C4-2B (cell line): ENCODE measurements at regions not wholly inside any gene's neighbourhood (a gene's known extent, or its start where the extent isn't known, plus 50 kb on each side); places are given as distances from the start of the nearest gene placed in this dataset.
"Not testable (repeated sequence)": the region's sequence is repeated elsewhere in the genome, so short reads cannot be mapped to it uniquely, and the experiment has no call there.

ENCODE experiments used
- H3K27ac ChIP-seq: fragments of 450-650 bp; 2 replicates; pipeline ENCODE4 v1.5.1; 2017
- ZFX ChIP-seq: fragments of 450-650 bp; IDR thresholded peaks from 2 replicates; pipeline ENCODE4 v1.6.1; 2017
- TF ChIP-seq, protein P1 (sequence below): fragments of 450-650 bp; conservative IDR thresholded peaks from 2 replicates; pipeline ENCODE4 v1.5.1; 2017; ENCODE audit warnings: mild to moderate bottlenecking

DNA sequence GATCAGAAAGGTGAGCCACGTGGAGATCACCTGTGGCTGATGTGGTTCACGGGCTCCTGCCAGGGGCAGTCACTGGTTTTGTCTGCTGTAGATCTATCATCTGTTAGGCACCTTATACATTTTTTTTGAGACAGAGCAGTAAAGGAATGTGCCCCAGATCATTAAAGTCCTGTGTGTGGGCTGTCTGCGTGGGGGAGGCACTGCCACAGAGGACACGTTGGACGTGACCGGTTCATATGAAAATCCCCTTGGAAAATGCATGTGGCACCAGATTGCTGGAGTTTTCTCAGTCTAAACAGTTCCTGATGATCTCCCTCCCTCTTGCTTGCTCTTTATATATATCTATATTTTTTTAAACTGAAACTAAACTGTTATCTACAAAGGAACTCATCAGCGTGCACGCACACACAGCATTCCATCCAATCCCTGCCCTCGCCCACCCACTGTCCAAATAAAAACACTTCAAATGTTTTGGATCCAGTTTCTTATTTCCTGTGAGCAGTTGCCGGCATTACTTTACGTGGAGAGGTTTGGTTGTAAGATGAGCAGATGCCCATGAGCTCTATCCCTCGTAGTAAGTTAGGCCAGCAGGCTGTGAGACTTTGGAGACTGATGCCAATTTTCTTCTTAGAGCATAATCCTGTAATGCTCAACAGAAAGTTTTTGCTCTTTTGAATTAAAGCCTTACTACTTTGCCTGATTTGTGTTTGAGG is 161.6 kb upstream of the EXOC2 start:
- TF ChIP-seq ZFX: no peak
- TF ChIP-seq, protein P1, sequence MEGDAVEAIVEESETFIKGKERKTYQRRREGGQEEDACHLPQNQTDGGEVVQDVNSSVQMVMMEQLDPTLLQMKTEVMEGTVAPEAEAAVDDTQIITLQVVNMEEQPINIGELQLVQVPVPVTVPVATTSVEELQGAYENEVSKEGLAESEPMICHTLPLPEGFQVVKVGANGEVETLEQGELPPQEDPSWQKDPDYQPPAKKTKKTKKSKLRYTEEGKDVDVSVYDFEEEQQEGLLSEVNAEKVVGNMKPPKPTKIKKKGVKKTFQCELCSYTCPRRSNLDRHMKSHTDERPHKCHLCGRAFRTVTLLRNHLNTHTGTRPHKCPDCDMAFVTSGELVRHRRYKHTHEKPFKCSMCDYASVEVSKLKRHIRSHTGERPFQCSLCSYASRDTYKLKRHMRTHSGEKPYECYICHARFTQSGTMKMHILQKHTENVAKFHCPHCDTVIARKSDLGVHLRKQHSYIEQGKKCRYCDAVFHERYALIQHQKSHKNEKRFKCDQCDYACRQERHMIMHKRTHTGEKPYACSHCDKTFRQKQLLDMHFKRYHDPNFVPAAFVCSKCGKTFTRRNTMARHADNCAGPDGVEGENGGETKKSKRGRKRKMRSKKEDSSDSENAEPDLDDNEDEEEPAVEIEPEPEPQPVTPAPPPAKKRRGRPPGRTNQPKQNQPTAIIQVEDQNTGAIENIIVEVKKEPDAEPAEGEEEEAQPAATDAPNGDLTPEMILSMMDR: no peak
- no peak overlapping the region for H3K27ac ChIP-seq

DNA sequence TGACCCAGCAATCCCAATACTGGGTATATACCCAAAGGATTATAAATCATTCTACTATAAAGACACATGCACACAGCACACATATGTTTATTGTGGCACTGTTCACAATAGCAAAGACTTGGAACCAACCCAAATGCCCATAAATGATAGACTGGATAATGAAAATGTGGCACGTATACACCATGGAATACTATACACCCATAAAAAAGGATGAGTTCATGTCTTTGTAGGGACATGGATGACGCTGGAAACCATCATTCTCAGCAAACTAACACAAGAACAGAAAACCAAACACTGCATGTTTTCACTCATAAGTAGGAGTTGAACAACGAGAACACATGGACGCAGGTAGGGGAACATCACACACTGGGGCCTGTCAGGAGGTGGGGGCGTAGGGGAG is 159.3 kb upstream of the EXOC2 start:
- H3K27ac ChIP-seq: not testable (repeated sequence)

DNA sequence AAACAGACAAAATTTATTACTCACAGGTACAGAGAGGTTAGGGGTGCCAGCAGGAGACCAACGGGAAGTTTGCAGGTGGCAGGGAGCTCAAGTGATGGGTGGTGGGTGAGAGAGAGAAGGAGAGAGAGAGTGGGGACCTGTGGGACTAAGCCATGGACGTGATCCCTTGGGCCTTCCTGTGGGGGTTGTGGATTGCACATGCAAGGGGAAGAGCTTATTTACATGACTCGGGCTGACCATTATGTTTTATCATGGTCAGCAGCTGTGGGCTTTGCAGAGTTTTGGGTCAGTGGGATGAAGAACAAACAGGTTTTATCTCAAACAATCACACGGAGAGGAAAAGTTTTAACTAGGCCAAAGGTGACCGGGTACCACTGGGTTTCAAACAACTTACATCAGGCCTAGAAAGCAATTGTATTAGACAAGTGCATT is 156.2 kb upstream of the EXOC2 start:
- TF ChIP-seq ZFX: no peak
- TF ChIP-seq, protein P1: no peak
- no peak overlapping the region for H3K27ac ChIP-seq

DNA sequence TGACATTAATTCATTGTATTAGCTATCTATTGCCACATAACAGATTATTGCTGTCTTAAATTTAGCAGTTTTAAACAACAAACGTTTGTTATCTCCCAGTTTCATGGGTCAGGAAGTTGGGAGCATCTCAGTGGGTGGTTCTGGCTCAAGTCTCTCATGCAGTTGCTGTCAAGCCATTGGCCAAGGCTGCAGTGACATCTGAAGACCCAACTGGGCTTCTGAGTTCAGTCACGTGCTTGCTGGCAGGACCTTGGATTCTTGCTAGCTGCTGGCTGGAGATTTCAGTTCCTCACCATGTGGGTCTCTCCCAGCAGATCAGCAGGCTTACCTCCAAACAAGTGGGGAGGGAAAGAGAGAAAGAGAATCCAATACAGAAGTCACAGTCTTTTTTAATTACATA is 152.6 kb upstream of the EXOC2 start:
- no peak overlapping the region for H3K27ac ChIP-seq
- TF ChIP-seq, protein P1: no peak
- no peak for TF ChIP-seq ZFX

DNA sequence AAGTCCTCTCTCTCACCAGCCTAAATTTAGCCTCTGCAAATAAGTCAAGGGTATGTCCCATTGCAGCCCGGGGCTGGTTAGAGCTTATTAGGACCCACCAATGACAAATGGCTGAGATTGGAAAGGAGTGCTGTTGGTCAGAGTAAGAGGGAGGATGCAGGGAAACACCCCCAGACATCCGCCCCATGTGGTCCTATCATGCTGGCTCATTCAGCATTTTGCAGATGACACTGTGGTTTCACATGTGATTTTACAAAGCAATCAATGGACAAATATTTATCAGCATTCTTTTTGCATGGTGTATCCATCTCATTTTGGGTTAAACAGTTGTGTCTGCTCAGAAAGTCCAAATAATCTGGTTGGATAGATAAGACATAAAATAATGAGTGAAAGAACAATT is 152.2 kb upstream of the EXOC2 start:
- no peak for TF ChIP-seq ZFX
- TF ChIP-seq, protein P1: no peak
- no peak overlapping the region for H3K27ac ChIP-seq

DNA sequence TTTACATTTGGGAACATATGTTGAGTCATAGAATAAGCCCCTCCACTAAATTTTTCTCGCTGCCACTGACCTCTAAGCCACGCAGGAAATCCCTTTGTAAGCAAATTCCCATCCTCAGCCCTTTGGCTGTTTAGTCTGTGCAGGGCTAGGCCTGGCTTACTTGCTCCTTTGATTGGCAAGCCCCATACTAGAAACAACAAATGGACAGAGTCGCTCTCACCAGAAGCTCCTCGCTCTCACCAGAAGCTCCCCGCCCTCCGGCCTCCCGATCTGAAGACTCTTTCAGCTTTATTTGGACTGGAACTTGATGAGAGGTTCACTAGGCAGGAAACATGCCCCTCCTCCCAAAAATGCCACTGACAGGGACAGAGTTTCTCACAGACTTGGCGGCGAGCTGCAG is 149.2 kb upstream of the EXOC2 start:
- H3K27ac ChIP-seq: no peak overlapping the region
- TF ChIP-seq, protein P1: no peak
- TF ChIP-seq ZFX: no peak

DNA sequence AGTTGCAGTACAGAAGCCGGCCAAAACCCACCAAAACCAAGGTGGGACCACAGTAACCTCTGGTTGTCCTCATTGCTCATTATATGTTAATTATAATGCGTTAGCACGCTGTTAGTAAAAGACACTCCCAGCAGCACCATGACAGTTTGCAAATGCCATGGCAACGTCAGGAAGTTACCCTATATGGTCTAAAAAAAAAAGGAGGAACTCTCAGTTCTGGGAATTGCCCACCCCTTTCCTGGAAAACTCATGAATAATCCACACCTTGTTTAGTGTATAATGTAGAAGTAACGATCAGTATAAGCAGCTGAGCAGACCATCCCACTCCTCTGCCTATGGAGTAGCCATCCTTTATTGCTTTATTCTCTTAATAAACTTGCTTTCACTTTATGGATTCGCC is 148.6 kb upstream of the EXOC2 start:
- TF ChIP-seq, protein P1: no peak
- TF ChIP-seq ZFX: no peak
- no peak overlapping the region for H3K27ac ChIP-seq

DNA sequence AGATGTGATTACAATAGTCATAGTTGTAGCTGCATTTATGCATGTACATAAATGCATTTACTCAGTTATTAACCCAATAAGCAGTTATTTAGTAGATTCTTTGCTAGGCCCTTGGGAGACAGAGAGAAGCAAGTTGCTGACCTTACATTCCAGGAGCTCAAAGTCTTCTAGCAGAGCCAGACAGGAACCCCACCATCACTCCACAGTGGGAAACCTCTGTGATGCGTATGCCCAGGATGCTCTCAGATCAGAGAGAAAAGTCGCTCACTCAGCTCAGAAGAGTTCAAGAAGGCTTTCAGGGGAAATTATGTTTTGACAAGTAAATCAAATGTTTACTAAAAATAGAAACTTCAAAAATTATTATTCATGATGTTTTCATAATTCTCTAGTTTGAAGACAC is 146.3 kb upstream of the EXOC2 start:
- H3K27ac ChIP-seq: no peak overlapping the region

More for the DNA sequence above, 146.3 kb upstream of the EXOC2 start:
- no peak for TF ChIP-seq ZFX
- TF ChIP-seq, protein P1: no peak
